K562 (cell line): ENCODE measurements at regions not wholly inside any gene's neighbourhood (a gene's known extent, or its start where the extent isn't known, plus 50 kb on each side); places are given as distances from the start of the nearest gene placed in this dataset.

Source experiments
- ATAC-seq: fragments of 200-7000 bp; cut with Tn5 transposase; 3 replicates; pipeline ENCODE4 v1.9.1; 2020; ENCODE audit warnings: moderate library complexity
- BruUV-seq: library from RNA; stranded (reverse); fragments of 400-500 nt; replicated peaks from 2 replicates; lab custom pipeline; 2021; lab: Mats Ljungman, UMichigan
- CTCF ChIA-PET: fragments of 300-600 bp; formaldehyde crosslinking; extraction: SDS; loops from one replicate; lab custom pipeline; 2021; ENCODE audit warnings: low intra/inter-chr PET ratio; lab: Yijun Ruan, JAX
- POLR2A ChIA-PET: fragments of 300-600, 350-650 bp; sonication (Branson Sonifier 250); formaldehyde crosslinking; extraction: SDS; loops from one replicate; lab custom pipeline; 2021; ENCODE audit warnings: antibody characterized with exemption, inconsistent platforms; lab: Yijun Ruan, JAX
- DNase-seq, 4 experiments: peaks; one replicate each; pipeline versions ENCODE4 v3.0.0 to v3.0.0-alpha.2; 2011 to 2018; ENCODE audit warnings: low spot score in 3 of 4, mixed read lengths in 3 of 4; ENCODE audit errors: extremely low read depth in 1 of 4
- FAIRE-seq: peaks from 2 replicates; lab custom pipeline; 2011; peaks lifted over from hg19 to GRCh38; lab: Jason Lieb, UNC
- H2AFZ ChIP-seq: 2 replicates; pipeline ENCODE4 v1.6.0; 2011; ENCODE audit warnings: low read depth, low read length, control low read depth, inconsistent platforms
- H3K27ac ChIP-seq: fragments of 200-600 bp; 3 replicates; pipeline ENCODE4 v1.8.0; 2011; ENCODE audit warnings: low read depth, mild to moderate bottlenecking, control low read depth, inconsistent platforms, low read length, moderate library complexity, mixed read lengths; ENCODE audit errors: extremely low read depth
- H3K27me3 ChIP-seq, 2 experiments: fragments of 300-600 bp in 1 of 2; 2 replicates in 1 of 2; 3 replicates in 1 of 2; pipeline versions ENCODE4 v1.6.0 to v1.8.0; 2011; ENCODE audit warnings: inconsistent platforms in 2 of 2, low read length in 2 of 2, mild to moderate bottlenecking in 1 of 2, mixed read lengths in 1 of 2, moderate library complexity in 1 of 2; ENCODE audit not compliant: control insufficient read depth in 2 of 2, insufficient read depth in 2 of 2
- H3K36me3 ChIP-seq: fragments of 300-600 bp; 3 replicates; pipeline ENCODE4 v1.8.0; 2011; ENCODE audit warnings: mild to moderate bottlenecking, low read length, inconsistent platforms; ENCODE audit not compliant: control insufficient read depth, insufficient read depth
- H3K4me1 ChIP-seq, 2 experiments: fragments of 200-600 bp in 1 of 2; replicated peaks in 1 of 2; 2 replicates in 1 of 2; 3 replicates in 1 of 2; pipeline versions ENCODE4 v1.5.1 to v1.8.0; 2011; ENCODE audit warnings: inconsistent platforms in 2 of 2, low read length in 2 of 2, mild to moderate bottlenecking in 1 of 2, mixed read lengths in 1 of 2, moderate library complexity in 1 of 2; ENCODE audit not compliant: control insufficient read depth in 2 of 2, insufficient read depth in 2 of 2
- H3K4me2 ChIP-seq: 2 replicates; pipeline ENCODE4 v1.6.1; 2011; ENCODE audit warnings: low read length, control low read depth, inconsistent platforms, mixed read lengths; ENCODE audit not compliant: insufficient read depth
- H3K4me3 ChIP-seq: fragments of 200-600 bp; sonication (generic), shearing (Covaris generic); 2 replicates; pipeline ENCODE4 v1.5.1; 2016; ENCODE audit warnings: control low read depth, inconsistent platforms
- H3K79me2 ChIP-seq: fragments of 200-600 bp; 3 replicates; pipeline ENCODE4 v1.8.0; 2011; ENCODE audit warnings: low read length, inconsistent platforms; ENCODE audit not compliant: control insufficient read depth, insufficient read depth
- H3K9ac ChIP-seq, 2 experiments: 2 replicates each; pipeline versions ENCODE4 v1.6.0 to v1.6.1; 2011; ENCODE audit warnings: low read depth in 2 of 2, low read length in 2 of 2, control low read depth in 1 of 2, inconsistent platforms in 1 of 2, mild to moderate bottlenecking in 1 of 2, mixed read lengths in 1 of 2; ENCODE audit not compliant: insufficient read depth in 1 of 2
- H3K9me1 ChIP-seq: one replicate; pipeline ENCODE4 v1.6.0; 2011; ENCODE audit warnings: inconsistent platforms, mild to moderate bottlenecking, low read length, moderate library complexity; ENCODE audit not compliant: control insufficient read depth, insufficient read depth
- H3K9me3 ChIP-seq: replicated peaks from 2 replicates; pipeline ENCODE4 v1.5.1; 2011; ENCODE audit warnings: low read depth, low read length, inconsistent platforms; ENCODE audit not compliant: control insufficient read depth, insufficient read depth
- H4K20me1 ChIP-seq: replicated peaks from 2 replicates; pipeline ENCODE4 v1.6.1; 2011; ENCODE audit warnings: low read length, inconsistent platforms, mixed read lengths; ENCODE audit not compliant: control insufficient read depth, insufficient read depth
- ARNT ChIP-seq, 2 experiments: fragments of 450-650 bp; IDR thresholded peaks; 2 replicates each; pipeline ENCODE4 v1.6.1; 2016; ENCODE audit warnings: mild to moderate bottlenecking in 1 of 2
- ELK3 ChIP-seq: fragments of 450-650 bp; formaldehyde crosslinking; IDR thresholded peaks from 2 replicates; pipeline ENCODE4 v1.4.0; 2020; ENCODE audit warnings: mild to moderate bottlenecking
- FOXA3 ChIP-seq, 2 experiments: fragments of 450-650 bp in 1 of 2; sonication (generic) in 1 of 2; formaldehyde crosslinking; IDR thresholded peaks in 1 of 2; conservative IDR thresholded peaks in 1 of 2; 2 replicates each; pipeline versions ENCODE4 v1.4.0 to v1.8.0; 2020 to 2022; ENCODE audit warnings: mild to moderate bottlenecking in 2 of 2, missing genetic modification reagents in 1 of 2
- MYBL2 ChIP-seq, 2 experiments: fragments of 450-650 bp in 1 of 2; sonication (generic) in 1 of 2; formaldehyde crosslinking in 1 of 2; IDR thresholded peaks; 2 replicates each; pipeline versions ENCODE4 v1.6.1 to v1.8.1; 2017 to 2022; ENCODE audit warnings: borderline replicate concordance in 1 of 2, inconsistent platforms in 1 of 2, low read depth in 1 of 2, mild to moderate bottlenecking in 1 of 2, missing genetic modification reagents in 1 of 2, moderate library complexity in 1 of 2
- RFX5 ChIP-seq: IDR thresholded peaks from 2 replicates; pipeline ENCODE4 v1.6.1; 2011; ENCODE audit warnings: low read depth, mild to moderate bottlenecking, improper control_type of control experiment, low read length
- SREBF1 ChIP-seq: fragments of 150-350 bp; IDR thresholded peaks from 2 replicates; pipeline ENCODE4 v1.6.1; 2014; ENCODE audit warnings: antibody characterized with exemption, low read depth, low read length, borderline replicate concordance
- THAP12 ChIP-seq: fragments of 250-450 bp; sonication (Bioruptor Pico); IDR thresholded peaks from 2 replicates; pipeline ENCODE4 v1.9.0; 2021; ENCODE audit warnings: mild to moderate bottlenecking, inconsistent platforms
- ZBTB11 ChIP-seq, 3 experiments: fragments of 200-800 bp in 1 of 3; fragments of 250-450 bp in 1 of 3; fragments of 450-650 bp in 1 of 3; sonication (Bioruptor Pico) in 1 of 3; sonication (Bioruptor generic) in 1 of 3; formaldehyde crosslinking in 1 of 3; IDR thresholded peaks; 2 replicates each; pipeline versions ENCODE4 v1.6.1 to v1.8.0; 2016 to 2022; ENCODE audit warnings: mild to moderate bottlenecking in 2 of 3, missing genetic modification characterization in 2 of 3, missing compliant biosample characterization in 1 of 3, moderate library complexity in 1 of 3
- ZBTB43 ChIP-seq: sonication (generic); formaldehyde crosslinking; IDR thresholded peaks from 2 replicates; pipeline ENCODE4 v1.8.0; 2023; ENCODE audit warnings: mild to moderate bottlenecking, missing genetic modification reagents
- ZFP1 ChIP-seq: fragments of 450-650 bp; formaldehyde crosslinking; IDR thresholded peaks from 2 replicates; pipeline ENCODE4 v1.4.0; 2020; ENCODE audit warnings: mild to moderate bottlenecking, mixed read lengths
- WGBS: fragments of 100-300 bp; shearing (Covaris generic); methylation state at CpG from one replicate; pipeline ENCODE4 v1.1.6; 2016; ENCODE audit warnings: low coverage, mixed read lengths; ENCODE audit not compliant: insufficient coverage; ENCODE audit errors: missing lambda C conversion rate; 5-methylcytosine and 5-hydroxymethylcytosine counted together
- in situ Hi-C: fragments of 300-500 bp; cut with MboI; formaldehyde crosslinking; loops from 4 replicates; pipeline ENCODE4 v1.15.0; 2018; ENCODE audit warnings: inconsistent platforms, mixed read lengths
- intact Hi-C: fragments of 100-400 bp; cut with micrococcal nuclease; formaldehyde crosslinking; loops from 2 replicates; pipeline ENCODE4 v1.14.2; 2022

- FAIRE-seq (no peak), DNase-seq (no peak), ATAC-seq (no peak)
- H3K4me3 ChIP-seq = no peak overlapping the region
- H3K9ac ChIP-seq = no peak overlapping the region
- CTCF ChIA-PET = no interaction called here
- no peak overlapping the region for H2AFZ ChIP-seq
- H3K27ac ChIP-seq = no peak overlapping the region
- no peak overlapping the region for H3K4me2 ChIP-seq
- no peaks in the 10 kb centered on the region for H3K36me3 ChIP-seq
- no peaks in the 10 kb centered on the region for H3K4me1 ChIP-seq
- intact Hi-C loops = no loop called here
- H3K27me3 ChIP-seq = no peaks in the 10 kb centered on the region
- WGBS = 0% methylated on average over 6 of the region's 6 CpGs
- POLR2A ChIA-PET = no interaction called here
- H3K9me3 ChIP-seq = no peaks in the 10 kb centered on the region
- BruUV-seq = no TSS peak
- H3K79me2 ChIP-seq = no peaks in the 10 kb centered on the region
- H3K9me1 ChIP-seq = no peaks in the 10 kb centered on the region
- in situ Hi-C loops = no loop called here
- H4K20me1 ChIP-seq = no peaks in the 10 kb centered on the region
- no peak for TF ChIP-seq THAP12 (CRISPR knock-in tag)
- TF ChIP-seq ZBTB11 (CRISPR knock-in tag; IDR thresholded peaks at IDR 0.05) = no peak
- TF ChIP-seq ZBTB43 (CRISPR knock-in tag) = no peak
- no peak for TF ChIP-seq RFX5
- TF ChIP-seq ZFP1 = no peak
- TF ChIP-seq MYBL2 (IDR thresholded peaks at IDR 0.05; ENCODE audit: low read depth) = no peak
- TF ChIP-seq MYBL2 (CRISPR knock-in tag; IDR thresholded peaks at IDR 0.05; ENCODE audit: borderline replicate concordance) = no peak
- no peak for TF ChIP-seq FOXA3 (CRISPR knock-in tag; conservative IDR thresholded peaks at IDR 0.05 in 1 of 2, IDR thresholded peaks at IDR 0.05 in 1 of 2)
- TF ChIP-seq ELK3 (CRISPR knock-in tag) = no peak
- TF ChIP-seq SREBF1 = no peak
- no peak for TF ChIP-seq ARNT (IDR thresholded peaks at IDR 0.05)
These were observed 192.5 kb downstream of the NDFIP2 start for GRCh38 chr13:79673310-79673992.
